K562 (cell line): ENCODE measurements at regions not wholly inside any gene's neighbourhood (a gene's known extent, or its start where the extent isn't known, plus 50 kb on each side); places are given as distances from the start of the nearest gene placed in this dataset.

Experiments used
- BHLHE40 ChIP-seq: IDR thresholded peaks from 2 replicates; pipeline ENCODE4 v1.6.1; 2011; ENCODE audit warnings: low read length, improper control_type of control experiment
- IRF2 ChIP-seq: sonication (generic); formaldehyde crosslinking; IDR thresholded peaks from 2 replicates; pipeline ENCODE4 v1.8.1; 2022; ENCODE audit warnings: mild to moderate bottlenecking, missing genetic modification reagents
- KDM1A ChIP-seq, 2 experiments: fragments of 450-650 bp; IDR thresholded peaks; 2 replicates each; pipeline ENCODE4 v1.6.1; 2016; ENCODE audit warnings: mild to moderate bottlenecking in 2 of 2
- POLR2A ChIP-seq: fragments of 450-650 bp; conservative IDR thresholded peaks from 2 replicates; pipeline ENCODE4 v1.6.1; 2016
- RNF2 ChIP-seq: sonication (generic); IDR thresholded peaks from 2 replicates; pipeline ENCODE4 v1.6.1; 2016
- SIX5 ChIP-seq, 2 experiments: IDR thresholded peaks; 2 replicates each; pipeline ENCODE4 v1.6.1; 2011; ENCODE audit warnings: low read length in 2 of 2, borderline replicate concordance in 1 of 2, low read depth in 1 of 2, mild to moderate bottlenecking in 1 of 2, moderate library complexity in 1 of 2; ENCODE audit not compliant: insufficient read depth in 1 of 2
- SMARCE1 ChIP-seq: fragments of 450-650 bp; IDR thresholded peaks from 2 replicates; pipeline ENCODE4 v1.7.1; 2016; ENCODE audit warnings: mild to moderate bottlenecking
- SRSF3 ChIP-seq: fragments of 200-400 bp; formaldehyde crosslinking; IDR thresholded peaks from 2 replicates; pipeline ENCODE4 v1.6.1; 2016; ENCODE audit warnings: mild to moderate bottlenecking, low read length, moderate library complexity; ENCODE audit not compliant: insufficient read depth
- TAF7 ChIP-seq: fragments of 450-650 bp; IDR thresholded peaks from 2 replicates; pipeline ENCODE4 v1.6.1; 2016; ENCODE audit warnings: missing genetic modification characterization, missing compliant biosample characterization
- TF ChIP-seq, protein P1 (sequence below): sonication (generic); formaldehyde crosslinking; IDR thresholded peaks from 2 replicates; pipeline ENCODE4 v1.8.0; 2022; ENCODE audit warnings: mild to moderate bottlenecking, missing genetic modification reagents

DNA sequence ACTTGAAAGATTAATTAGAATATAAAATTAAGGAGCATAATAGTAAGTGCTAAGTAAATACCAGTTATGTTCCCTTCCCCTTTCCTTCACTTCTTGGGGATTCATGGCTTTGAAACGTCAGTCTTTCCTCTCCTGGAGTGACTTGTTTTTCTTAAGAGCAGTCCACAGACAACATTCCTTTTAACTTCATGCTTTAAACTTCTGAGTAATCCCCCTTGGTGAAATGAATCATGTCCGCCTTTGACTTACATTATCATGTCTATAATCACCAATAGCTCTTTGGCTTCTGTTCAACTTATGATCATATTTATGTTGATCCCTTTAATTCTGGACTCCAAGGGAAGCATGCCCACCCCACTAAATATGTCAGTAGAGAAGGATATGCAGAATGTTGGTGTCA is 1012.1 kb upstream of the SLIT2 start:
- TF ChIP-seq BHLHE40 (no peak), SRSF3 (no peak), TAF7 (tag) (no peak), SIX5 (IDR thresholded peaks at IDR 0.05; ENCODE audit: borderline replicate concordance in 1 of 2, insufficient read depth in 1 of 2, low read depth in 1 of 2, low read length in 2 of 2) (no peak), SMARCE1 (no peak), POLR2A (no peak), KDM1A (IDR thresholded peaks at IDR 0.05) (no peak), RNF2 (no peak), IRF2 (CRISPR knock-in tag) (no peak)
- TF ChIP-seq, protein P1, sequence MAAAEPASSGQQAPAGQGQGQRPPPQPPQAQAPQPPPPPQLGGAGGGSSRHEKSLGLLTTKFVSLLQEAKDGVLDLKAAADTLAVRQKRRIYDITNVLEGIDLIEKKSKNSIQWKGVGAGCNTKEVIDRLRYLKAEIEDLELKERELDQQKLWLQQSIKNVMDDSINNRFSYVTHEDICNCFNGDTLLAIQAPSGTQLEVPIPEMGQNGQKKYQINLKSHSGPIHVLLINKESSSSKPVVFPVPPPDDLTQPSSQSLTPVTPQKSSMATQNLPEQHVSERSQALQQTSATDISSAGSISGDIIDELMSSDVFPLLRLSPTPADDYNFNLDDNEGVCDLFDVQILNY = no peak
